A673 (cell line): ENCODE measurements at regions not wholly inside any gene's neighbourhood (a gene's known extent, or its start where the extent isn't known, plus 50 kb on each side); places are given as distances from the start of the nearest gene placed in this dataset.

Experiments
- BruUV-seq: library from RNA; stranded (reverse); fragments of 400-500 nt; replicated peaks from 2 replicates; lab custom pipeline; 2021; lab: Mats Ljungman, UMichigan
- CTCF ChIA-PET: fragments of 300-600 bp; sonication (Branson Sonifier 250); formaldehyde crosslinking; loops from one replicate; lab custom pipeline; 2022; ENCODE audit warnings: antibody characterized with exemption; lab: Charles Lee
- POLR2A ChIA-PET: fragments of 300-600 bp; sonication (Branson Sonifier 250); formaldehyde crosslinking; loops from one replicate; lab custom pipeline; 2022; ENCODE audit warnings: antibody characterized with exemption; ENCODE audit not compliant: low non-redundant PET; lab: Charles Lee
- DNase-seq: peaks from one replicate; pipeline ENCODE4 v3.0.0-alpha.2; 2015; ENCODE audit warnings: low spot score
- H3K27ac ChIP-seq: fragments of 200-600 bp; sonication (generic); 2 replicates; pipeline ENCODE4 v1.5.1; 2016; ENCODE audit warnings: mixed run types, low read depth, mild to moderate bottlenecking, mixed read lengths, antibody characterized with exemption, low read length; ENCODE audit not compliant: poor library complexity, severe bottlenecking
- H3K27me3 ChIP-seq: fragments of 200-600 bp; sonication (generic); replicated peaks from 2 replicates; pipeline ENCODE4 v1.6.1; 2017; ENCODE audit warnings: mixed run types, low read depth, mild to moderate bottlenecking, mixed read lengths, antibody characterized with exemption, low read length; ENCODE audit not compliant: insufficient read depth, poor library complexity
- H3K36me3 ChIP-seq: fragments of 200-600 bp; sonication (generic); 2 replicates; pipeline ENCODE4 v1.6.1; 2016; ENCODE audit warnings: mixed run types, mild to moderate bottlenecking, mixed read lengths, antibody characterized with exemption, low read length; ENCODE audit not compliant: insufficient read depth, poor library complexity, severe bottlenecking
- H3K4me1 ChIP-seq: fragments of 200-600 bp; sonication (generic); 2 replicates; pipeline ENCODE4 v1.6.1; 2017; ENCODE audit warnings: mixed run types, mild to moderate bottlenecking, mixed read lengths, antibody characterized with exemption, low read length; ENCODE audit not compliant: insufficient read depth, poor library complexity, severe bottlenecking
- H3K4me3 ChIP-seq: fragments of 200-600 bp; sonication (generic); 2 replicates; pipeline ENCODE4 v1.5.1; 2016; ENCODE audit warnings: low read depth, mixed run types, mild to moderate bottlenecking, mixed read lengths, low read length; ENCODE audit not compliant: poor library complexity, severe bottlenecking
- H3K9me3 ChIP-seq: fragments of 200-600 bp; sonication (generic); 2 replicates; pipeline ENCODE4 v1.6.1; 2016; ENCODE audit warnings: mixed run types, low read depth, mild to moderate bottlenecking, mixed read lengths, antibody characterized with exemption, low read length; ENCODE audit not compliant: poor library complexity, severe bottlenecking
- EZH2 ChIP-seq: fragments of 200-600 bp; sonication (generic); IDR thresholded peaks from 2 replicates; pipeline ENCODE4 v1.6.1; 2017; ENCODE audit warnings: borderline replicate concordance, low read depth, mild to moderate bottlenecking, mixed read lengths, antibody characterized with exemption, low read length; ENCODE audit not compliant: poor library complexity, severe bottlenecking
- intact Hi-C: fragments of 100-400 bp; cut with micrococcal nuclease; formaldehyde crosslinking; loops from one replicate; pipeline ENCODE4 v1.10.0; 2022; ENCODE audit not compliant: unreplicated experiment
- TF ChIP-seq, protein P1 (sequence below): fragments of 300-800, 200-600 bp; sonication (generic); conservative IDR thresholded peaks from 2 replicates; pipeline ENCODE4 v1.5.1; 2017; ENCODE audit warnings: low read depth, mild to moderate bottlenecking, antibody characterized with exemption, low read length, moderate library complexity, mixed read lengths

DNA sequence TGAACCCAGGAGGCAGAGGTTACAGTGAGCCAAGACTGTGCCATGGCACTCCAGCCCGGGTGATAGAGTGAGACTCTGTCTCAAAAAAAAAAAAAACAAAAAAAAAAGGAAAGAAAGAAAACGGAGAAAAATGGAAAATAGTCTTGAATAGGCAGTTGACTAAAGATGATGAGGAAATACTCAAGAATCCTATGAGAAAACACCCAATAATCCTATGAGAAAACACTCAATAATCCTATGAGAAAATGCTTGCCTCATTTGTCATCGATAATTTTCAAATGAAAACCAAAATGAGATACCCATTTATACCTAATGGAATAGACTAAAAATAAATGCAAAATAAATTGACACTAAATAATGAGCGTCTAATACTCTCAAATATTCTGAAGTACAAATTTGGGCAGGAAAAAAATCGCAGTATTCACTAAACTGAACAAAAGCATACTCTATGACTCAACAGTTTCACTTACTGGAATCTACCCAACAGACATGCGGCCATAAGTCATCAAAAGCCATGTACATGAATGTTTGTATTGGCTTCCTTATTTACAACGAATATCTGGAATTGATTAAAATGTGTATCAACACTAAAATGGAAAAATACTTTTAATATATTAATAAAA, 733.9 kb upstream of the CHRM3 start:
- intact Hi-C loops = no loop called here
- CTCF ChIA-PET = no interaction called here
- POLR2A ChIA-PET = no interaction called here
- Histone ChIP-seq H3K27ac (no peak overlapping the region), H3K4me1 (no peaks in the 10 kb centered on the region), H3K9me3 (no peaks in the 10 kb centered on the region), H3K4me3 (no peak overlapping the region), H3K27me3 (no peaks in the 10 kb centered on the region), H3K36me3 (no peaks in the 10 kb centered on the region)
- TF ChIP-seq, protein P1, sequence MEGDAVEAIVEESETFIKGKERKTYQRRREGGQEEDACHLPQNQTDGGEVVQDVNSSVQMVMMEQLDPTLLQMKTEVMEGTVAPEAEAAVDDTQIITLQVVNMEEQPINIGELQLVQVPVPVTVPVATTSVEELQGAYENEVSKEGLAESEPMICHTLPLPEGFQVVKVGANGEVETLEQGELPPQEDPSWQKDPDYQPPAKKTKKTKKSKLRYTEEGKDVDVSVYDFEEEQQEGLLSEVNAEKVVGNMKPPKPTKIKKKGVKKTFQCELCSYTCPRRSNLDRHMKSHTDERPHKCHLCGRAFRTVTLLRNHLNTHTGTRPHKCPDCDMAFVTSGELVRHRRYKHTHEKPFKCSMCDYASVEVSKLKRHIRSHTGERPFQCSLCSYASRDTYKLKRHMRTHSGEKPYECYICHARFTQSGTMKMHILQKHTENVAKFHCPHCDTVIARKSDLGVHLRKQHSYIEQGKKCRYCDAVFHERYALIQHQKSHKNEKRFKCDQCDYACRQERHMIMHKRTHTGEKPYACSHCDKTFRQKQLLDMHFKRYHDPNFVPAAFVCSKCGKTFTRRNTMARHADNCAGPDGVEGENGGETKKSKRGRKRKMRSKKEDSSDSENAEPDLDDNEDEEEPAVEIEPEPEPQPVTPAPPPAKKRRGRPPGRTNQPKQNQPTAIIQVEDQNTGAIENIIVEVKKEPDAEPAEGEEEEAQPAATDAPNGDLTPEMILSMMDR = no peak
- DNase-seq = no peak
- no TSS peak for BruUV-seq

DNA sequence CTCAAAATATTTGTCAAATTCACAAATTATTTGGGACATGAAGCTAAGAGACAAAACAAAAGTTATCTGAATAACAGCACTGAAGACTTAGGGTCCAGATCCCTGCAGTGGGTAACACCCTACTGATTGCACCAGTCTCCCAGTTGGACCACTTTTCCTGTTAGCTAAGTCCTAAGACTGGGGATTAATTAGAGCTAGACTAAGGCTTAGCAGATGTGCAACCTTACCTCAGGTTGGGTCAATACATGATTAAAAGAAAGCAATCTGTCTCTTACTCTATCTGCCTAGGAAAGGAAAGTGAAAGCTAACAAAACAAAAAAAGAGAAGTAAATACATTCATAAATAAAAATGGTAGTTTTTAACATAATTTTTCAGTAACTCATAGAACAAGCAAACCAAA, 737.2 kb upstream of the CHRM3 start:
- Histone ChIP-seq H3K9me3 (no peaks in the 10 kb centered on the region), H3K27ac (no peak overlapping the region), H3K4me3 (no peak overlapping the region), H3K36me3 (no peaks in the 10 kb centered on the region), H3K27me3 (no peaks in the 10 kb centered on the region), H3K4me1 (no peaks in the 10 kb centered on the region)
- BruUV-seq = no TSS peak
- ChIA-PET CTCF (no interaction called here), POLR2A (no interaction called here)
- TF ChIP-seq EZH2 = no peak
- TF ChIP-seq, protein P1 = no peak
- no peak for DNase-seq
- intact Hi-C loops = no loop called here

DNA sequence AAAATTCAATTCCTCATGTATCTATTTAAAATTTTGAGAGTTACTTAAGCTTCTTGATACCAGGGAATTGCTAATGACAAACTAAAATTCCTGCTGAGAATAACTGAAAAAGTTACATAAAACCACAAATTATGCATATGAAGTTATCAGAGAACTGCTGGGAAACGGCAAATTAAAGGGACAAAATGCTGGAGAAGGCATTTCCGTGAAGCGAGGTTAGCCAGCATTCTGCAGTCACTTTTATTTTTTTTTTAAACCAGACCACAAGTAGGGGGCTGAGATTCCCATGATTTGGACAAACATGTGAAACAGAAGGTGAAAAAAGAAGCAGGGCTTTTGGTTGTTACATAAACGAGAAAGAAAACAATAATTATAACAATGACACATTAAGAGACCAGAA, 737.6 kb upstream of the CHRM3 start:
- DNase-seq = no peak
- Histone ChIP-seq H3K4me1 (no peaks in the 10 kb centered on the region), H3K9me3 (no peaks in the 10 kb centered on the region), H3K36me3 (no peaks in the 10 kb centered on the region), H3K4me3 (no peak overlapping the region), H3K27ac (no peak overlapping the region), H3K27me3 (no peaks in the 10 kb centered on the region)
- POLR2A ChIA-PET = no interaction called here
- TF ChIP-seq EZH2 = no peak
- TF ChIP-seq, protein P1 = no peak
- no TSS peak for BruUV-seq
- CTCF ChIA-PET = no interaction called here
- intact Hi-C loops = no loop called here
